ENCODE measurements at regions not wholly inside any gene's neighbourhood (a gene's known extent, or its start where the extent isn't known, plus 50 kb on each side); places are given as distances from the start of the nearest gene placed in this dataset.
"Not testable (repeated sequence)": the region's sequence is repeated elsewhere in the genome, so short reads cannot be mapped to it uniquely, and the experiment has no call there.

DNA sequence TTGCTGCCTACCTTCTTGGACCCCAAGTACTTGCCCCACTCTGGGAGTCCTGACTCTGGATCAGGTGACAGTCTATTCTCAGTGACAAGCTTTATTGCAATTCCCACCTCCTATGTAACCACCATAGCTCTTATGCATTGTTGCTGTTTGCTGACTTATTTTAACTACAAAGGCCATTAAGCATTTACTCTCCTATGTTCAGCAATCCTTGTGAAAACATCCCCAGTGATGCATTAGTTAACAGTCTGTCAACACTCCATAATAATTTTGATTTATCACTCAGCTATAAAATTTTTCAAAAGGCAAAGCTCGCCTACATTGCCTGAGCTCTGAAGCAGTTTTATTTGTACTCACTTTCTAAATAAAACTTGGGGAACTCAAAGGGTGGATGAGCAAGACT, 871.8 kb upstream of the SORCS1 start:
- Mint-ChIP-seq H3K4me3 (no peak overlapping the region), H3K9me3 (ENCODE audit: insufficient read depth) (peaks cover 5% of the 10 kb centered on the region), H3K4me1 (ENCODE audit: low read depth) (no peaks in the 10 kb centered on the region), H3K36me3 (ENCODE audit: low read depth) (no peaks in the 10 kb centered on the region), H3K27me3 (ENCODE audit: low read depth) (no peaks in the 10 kb centered on the region), H3K27ac (no peak overlapping the region)
- CTCF ChIA-PET = no interaction called here
- ATAC-seq = no peak
- DNase-seq = no peak
- POLR2A ChIA-PET = no interaction called here

DNA sequence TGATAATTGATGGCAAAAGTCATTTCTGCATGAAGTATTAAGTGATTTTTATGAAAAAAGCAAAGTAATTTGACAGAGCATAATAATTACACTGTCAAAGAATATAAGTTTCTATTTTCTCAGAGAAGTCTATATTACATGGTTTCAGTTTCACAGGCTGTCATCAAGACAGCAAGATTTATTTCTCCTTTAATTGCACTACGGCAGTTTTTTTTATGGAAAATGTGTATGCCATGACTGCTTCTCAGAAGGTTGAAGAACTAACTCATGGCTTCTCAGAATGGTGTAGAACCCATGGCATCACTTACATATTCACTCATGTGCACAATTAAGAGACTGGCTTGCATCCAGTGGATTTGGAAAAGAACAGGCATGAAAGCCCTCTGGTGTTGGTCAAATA, 870.3 kb upstream of the SORCS1 start:
- ATAC-seq = no peak
- DNase-seq = no peak
- Mint-ChIP-seq H3K4me1 (ENCODE audit: low read depth) (no peaks in the 10 kb centered on the region), H3K27ac (no peak overlapping the region), H3K4me3 (no peak overlapping the region), H3K27me3 (ENCODE audit: low read depth) (no peaks in the 10 kb centered on the region), H3K36me3 (ENCODE audit: low read depth) (no peaks in the 10 kb centered on the region), H3K9me3 (ENCODE audit: insufficient read depth) (no peaks in the 10 kb centered on the region)
- ChIA-PET POLR2A (no interaction called here), CTCF (no interaction called here)

DNA sequence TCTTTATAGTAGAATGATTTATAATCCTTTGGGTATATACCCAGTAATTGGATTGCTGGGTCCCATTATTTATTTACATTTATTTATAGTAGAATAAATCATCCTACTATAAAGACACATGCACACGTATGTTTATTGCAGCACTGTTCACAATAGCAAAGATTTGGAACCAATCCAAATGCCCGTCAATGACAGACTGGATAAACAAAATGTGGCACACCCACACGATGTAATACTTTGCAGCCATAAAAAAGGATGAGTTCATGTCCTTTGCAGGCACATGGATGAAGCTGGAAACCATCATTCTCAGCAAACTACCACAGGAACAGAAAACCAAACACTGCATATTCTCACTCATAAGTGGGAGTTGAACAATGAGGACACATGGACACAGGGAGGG, 869.0 kb upstream of the SORCS1 start:
- H3K27ac Mint-ChIP-seq; H3K4me1 Mint-ChIP-seq (ENCODE audit: low read depth); H3K27me3 Mint-ChIP-seq (ENCODE audit: low read depth); DNase-seq; POLR2A ChIA-PET; H3K36me3 Mint-ChIP-seq (ENCODE audit: low read depth); H3K4me3 Mint-ChIP-seq; ATAC-seq; H3K9me3 Mint-ChIP-seq (ENCODE audit: insufficient read depth); CTCF ChIA-PET: not testable (repeated sequence)

DNA sequence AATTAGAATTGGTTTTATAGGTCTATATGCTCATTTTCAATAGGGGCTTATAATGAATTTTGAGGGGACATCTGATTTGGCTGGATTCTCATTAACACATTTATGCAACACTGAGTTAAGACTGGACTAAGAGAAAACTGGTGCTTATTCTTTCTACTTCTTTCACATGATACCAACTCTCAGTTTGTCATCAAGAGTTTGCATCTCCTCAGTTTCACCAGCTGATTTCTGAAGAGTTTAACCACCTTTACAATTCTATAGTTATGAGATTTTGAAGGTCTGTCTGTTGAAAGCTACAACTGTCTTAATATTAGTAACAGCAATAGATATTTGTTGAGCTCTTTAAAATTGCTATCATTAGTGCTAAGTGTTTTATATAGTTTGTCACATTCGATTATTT, 867.0 kb upstream of the SORCS1 start:
- ATAC-seq (no peak), DNase-seq (no peak)
- Mint-ChIP-seq H3K36me3 (ENCODE audit: low read depth) (no peaks in the 10 kb centered on the region), H3K4me3 (no peak overlapping the region), H3K4me1 (ENCODE audit: low read depth) (no peaks in the 10 kb centered on the region), H3K27me3 (ENCODE audit: low read depth) (no peaks in the 10 kb centered on the region), H3K9me3 (ENCODE audit: insufficient read depth) (no peaks in the 10 kb centered on the region), H3K27ac (no peak overlapping the region)
- ChIA-PET POLR2A (no interaction called here), CTCF (no interaction called here)

DNA sequence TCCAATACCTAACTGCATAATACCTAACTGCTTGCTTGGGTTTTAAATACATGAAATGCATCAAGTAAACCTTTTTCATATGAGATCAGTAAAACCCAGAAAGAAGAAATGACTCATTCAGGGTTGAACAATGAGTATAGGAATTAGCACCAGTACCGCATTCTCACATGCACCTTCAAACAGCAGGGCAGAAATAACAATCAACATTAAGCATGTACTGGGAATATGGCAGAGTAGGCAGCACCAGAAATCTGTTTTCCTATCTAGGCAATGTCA, 850.3 kb upstream of the SORCS1 start:
- POLR2A ChIA-PET = no interaction called here
- H3K9me3 Mint-ChIP-seq (ENCODE audit: insufficient read depth) = peaks cover 12% of the 10 kb centered on the region
- no peak for ATAC-seq

DNA sequence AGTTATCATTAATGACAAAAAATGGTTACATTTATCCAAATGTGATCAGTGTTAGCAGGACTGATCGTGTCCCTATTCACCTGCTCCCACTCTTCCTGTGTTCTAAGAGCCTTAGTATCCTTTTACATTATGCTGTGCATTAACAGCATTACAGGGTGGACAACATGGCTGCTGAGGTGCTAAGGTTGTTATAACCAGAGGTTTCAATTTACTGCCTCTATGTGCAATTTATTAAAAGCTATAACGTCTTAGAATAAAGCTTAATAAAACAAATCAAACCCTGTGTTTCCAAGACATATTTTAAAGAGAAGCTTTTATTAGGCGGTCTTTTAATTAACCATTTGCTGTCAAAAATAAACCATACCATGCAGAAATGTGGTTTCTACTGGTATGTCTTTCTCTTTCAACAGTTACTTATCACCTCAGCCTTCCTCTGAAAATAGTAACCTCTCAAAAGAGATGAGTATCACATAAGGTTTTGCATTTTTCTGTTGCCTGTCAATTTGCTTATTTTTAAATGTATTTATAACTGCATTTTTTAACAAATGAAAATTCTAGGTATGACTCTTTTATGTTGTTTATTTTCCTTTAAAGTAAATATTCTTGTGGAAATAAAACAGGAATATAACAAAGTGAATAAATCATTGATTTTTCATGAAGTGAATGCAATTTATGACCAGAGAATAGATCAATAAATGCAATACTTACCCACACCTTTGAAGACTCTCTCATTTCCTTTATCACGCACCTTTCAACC, 849.8 kb upstream of the SORCS1 start:
- ATAC-seq (no peak), DNase-seq (no peak)
- ChIA-PET CTCF (no interaction called here), POLR2A (no interaction called here)
- no peaks in the 10 kb centered on the region for H3K27me3 Mint-ChIP-seq (ENCODE audit: low read depth)
- no peaks in the 10 kb centered on the region for H3K4me1 Mint-ChIP-seq (ENCODE audit: low read depth)
- no peaks in the 10 kb centered on the region for H3K36me3 Mint-ChIP-seq (ENCODE audit: low read depth)
- H3K4me3 Mint-ChIP-seq = no peak overlapping the region
- H3K9me3 Mint-ChIP-seq (ENCODE audit: insufficient read depth) = peaks cover 12% of the 10 kb centered on the region
- no peak overlapping the region for H3K27ac Mint-ChIP-seq

More for the DNA sequence above, 850.3 kb upstream of the SORCS1 start:
- Mint-ChIP-seq H3K4me1 (ENCODE audit: low read depth) (no peaks in the 10 kb centered on the region), H3K4me3 (no peak overlapping the region), H3K36me3 (ENCODE audit: low read depth) (no peaks in the 10 kb centered on the region), H3K27ac (no peak overlapping the region), H3K27me3 (ENCODE audit: low read depth) (no peaks in the 10 kb centered on the region)
- CTCF ChIA-PET = no interaction called here
- DNase-seq = no peak

DNA sequence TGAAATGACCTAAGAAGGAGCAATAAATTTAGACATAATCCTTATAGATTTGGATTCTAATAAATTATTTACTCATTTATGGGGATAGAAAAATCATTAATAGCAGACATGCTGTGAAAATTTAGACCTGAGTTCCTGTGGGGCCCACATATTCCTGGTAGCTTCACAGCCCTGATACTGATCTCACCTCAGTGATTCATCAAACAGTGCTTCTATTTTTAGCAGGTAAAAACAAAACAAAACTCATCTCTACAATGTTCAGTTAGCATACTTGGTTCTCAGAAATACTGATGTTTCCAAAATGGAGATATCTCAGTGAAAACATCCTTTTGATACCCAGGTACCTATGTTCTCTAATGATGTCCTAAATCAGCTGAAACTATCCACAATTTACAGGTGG, 841.1 kb upstream of the SORCS1 start:
- POLR2A ChIA-PET = no interaction called here
- no peak for ATAC-seq
- Mint-ChIP-seq H3K27ac (no peak overlapping the region), H3K27me3 (ENCODE audit: low read depth) (no peaks in the 10 kb centered on the region), H3K4me1 (ENCODE audit: low read depth) (no peaks in the 10 kb centered on the region), H3K36me3 (ENCODE audit: low read depth) (no peaks in the 10 kb centered on the region), H3K4me3 (no peak overlapping the region), H3K9me3 (ENCODE audit: insufficient read depth) (no peaks in the 10 kb centered on the region)
- DNase-seq = no peak
- CTCF ChIA-PET = no interaction called here

DNA sequence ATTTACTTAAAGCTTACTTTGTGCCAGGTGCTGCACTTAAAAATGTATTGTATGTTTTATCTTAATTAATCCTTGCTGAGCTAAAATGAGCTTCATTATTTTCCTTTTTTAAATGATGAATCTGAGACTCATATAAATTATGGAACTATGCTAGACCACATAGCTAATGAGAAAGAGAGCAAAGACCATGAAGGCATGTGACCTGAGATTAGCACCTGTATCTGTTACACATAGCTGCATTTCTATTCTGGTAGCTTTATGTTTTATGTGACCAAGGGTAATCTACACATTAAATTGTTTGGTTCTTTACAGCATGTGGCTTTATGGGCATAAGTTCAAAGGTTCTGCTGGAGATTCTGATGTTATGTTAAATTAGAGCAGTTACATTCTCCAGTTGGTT, 839.1 kb upstream of the SORCS1 start:
- ATAC-seq = no peak
- no peaks in the 10 kb centered on the region for H3K27me3 Mint-ChIP-seq (ENCODE audit: low read depth)
- H3K36me3 Mint-ChIP-seq (ENCODE audit: low read depth) = no peaks in the 10 kb centered on the region
- DNase-seq = no peak
- no peaks in the 10 kb centered on the region for H3K4me1 Mint-ChIP-seq (ENCODE audit: low read depth)
- POLR2A ChIA-PET = no interaction called here
- H3K9me3 Mint-ChIP-seq (ENCODE audit: insufficient read depth) = no peaks in the 10 kb centered on the region
- CTCF ChIA-PET = no interaction called here
- no peak overlapping the region for H3K4me3 Mint-ChIP-seq
- H3K27ac Mint-ChIP-seq = no peak overlapping the region

DNA sequence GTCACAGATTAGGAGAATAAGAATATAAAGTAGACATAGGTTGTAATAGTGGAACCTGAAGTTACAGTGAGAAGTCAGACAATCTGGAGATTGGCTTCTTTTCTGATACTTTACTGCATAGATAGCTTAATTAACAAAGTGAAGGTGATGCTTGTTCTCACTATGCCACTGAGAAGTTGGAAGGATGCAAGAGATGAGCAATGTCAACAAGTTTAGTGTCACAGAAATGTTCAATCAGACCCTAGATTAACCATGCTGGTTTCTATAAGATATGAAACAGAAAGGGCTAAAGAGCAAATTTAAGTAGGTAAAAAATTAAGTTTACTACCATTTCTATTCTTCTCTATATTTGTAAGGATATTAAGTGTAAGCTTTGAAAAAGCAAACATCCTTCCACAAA, 838.6 kb upstream of the SORCS1 start:
- Mint-ChIP-seq H3K27ac (no peak overlapping the region), H3K4me3 (no peak overlapping the region), H3K36me3 (ENCODE audit: low read depth) (no peaks in the 10 kb centered on the region), H3K27me3 (ENCODE audit: low read depth) (no peaks in the 10 kb centered on the region), H3K4me1 (ENCODE audit: low read depth) (no peaks in the 10 kb centered on the region), H3K9me3 (ENCODE audit: insufficient read depth) (no peaks in the 10 kb centered on the region)
- no peak for ATAC-seq
- ChIA-PET CTCF (no interaction called here), POLR2A (no interaction called here)
- no peak for DNase-seq

DNA sequence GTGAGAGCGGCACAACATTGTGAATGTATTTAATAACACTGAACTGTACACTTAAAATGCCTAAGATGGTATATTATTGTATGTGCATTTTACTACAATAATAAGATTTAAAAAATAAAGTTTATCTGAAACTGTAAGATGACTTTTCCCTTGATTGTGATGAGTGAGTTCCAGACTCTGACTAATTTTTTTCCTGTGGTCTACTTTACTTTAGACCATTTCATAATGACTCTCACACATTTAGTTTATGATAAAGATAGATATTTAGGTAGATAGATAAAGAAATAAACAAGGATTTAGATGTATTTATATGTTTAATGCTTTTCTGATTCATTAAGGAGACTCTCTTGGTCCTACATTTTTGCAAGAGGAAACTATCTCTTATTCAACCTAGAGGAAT, 835.9 kb upstream of the SORCS1 start:
- Mint-ChIP-seq H3K27ac (no peak overlapping the region), H3K9me3 (ENCODE audit: insufficient read depth) (no peaks in the 10 kb centered on the region), H3K27me3 (ENCODE audit: low read depth) (no peaks in the 10 kb centered on the region), H3K36me3 (ENCODE audit: low read depth) (no peaks in the 10 kb centered on the region), H3K4me3 (no peak overlapping the region), H3K4me1 (ENCODE audit: low read depth) (no peaks in the 10 kb centered on the region)
- CTCF ChIA-PET = no interaction called here
- POLR2A ChIA-PET = no interaction called here
- ATAC-seq (no peak), DNase-seq (no peak)

DNA sequence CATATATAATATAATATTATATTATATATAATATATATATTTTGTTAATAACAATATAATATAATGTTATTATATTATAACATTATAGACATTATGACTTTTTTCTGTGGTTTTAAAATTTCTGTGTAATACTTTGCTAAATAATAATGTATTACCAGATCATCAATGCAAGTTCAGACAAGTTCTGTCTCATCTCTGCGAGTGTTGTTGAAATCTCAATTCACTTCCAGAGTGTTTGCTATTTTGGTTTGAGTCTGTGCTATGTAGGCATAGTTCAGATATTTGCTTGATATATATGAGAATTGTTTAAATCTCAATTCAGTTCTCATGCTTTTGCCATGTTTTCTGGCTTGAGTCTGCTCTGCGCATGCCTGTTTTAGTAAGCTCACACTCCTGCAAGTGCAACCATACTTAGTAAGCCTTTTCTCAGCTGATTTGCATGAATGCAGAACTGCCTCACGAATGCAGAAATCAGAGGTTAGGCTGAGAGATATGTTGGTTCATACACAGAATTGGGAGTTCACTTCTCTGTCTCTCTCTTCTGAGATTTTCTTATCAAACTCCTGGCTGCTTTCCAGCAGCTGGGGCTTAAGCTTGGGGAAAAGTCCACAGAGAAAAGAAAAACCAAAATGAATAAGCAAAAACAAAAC, 830.2 kb upstream of the SORCS1 start:
- Mint-ChIP-seq H3K4me3 (no peak overlapping the region), H3K36me3 (ENCODE audit: low read depth) (no peaks in the 10 kb centered on the region), H3K9me3 (ENCODE audit: insufficient read depth) (no peaks in the 10 kb centered on the region), H3K4me1 (ENCODE audit: low read depth) (no peaks in the 10 kb centered on the region), H3K27ac (no peak overlapping the region), H3K27me3 (ENCODE audit: low read depth) (no peaks in the 10 kb centered on the region)
- ChIA-PET CTCF (no interaction called here), POLR2A (no interaction called here)
- ATAC-seq = no peak
- no peak for DNase-seq

DNA sequence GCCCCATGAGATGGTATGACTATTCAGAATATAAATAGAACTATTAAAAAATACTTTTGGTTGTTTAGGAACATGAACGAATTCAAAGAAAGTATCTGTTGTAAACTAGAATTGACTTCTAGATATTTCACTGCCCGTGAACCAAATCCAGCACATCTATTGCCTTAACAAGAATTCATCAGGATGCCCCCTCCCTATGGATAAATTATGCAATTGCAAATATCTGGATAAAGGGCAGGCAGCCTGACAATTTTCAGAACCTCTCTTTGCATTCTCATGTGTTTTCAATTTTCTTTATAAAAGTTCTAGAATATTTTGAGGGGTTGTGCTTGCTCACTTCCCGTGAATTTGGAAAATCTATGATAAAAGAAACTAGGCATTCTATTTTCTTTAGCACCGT, 822.1 kb upstream of the SORCS1 start:
- H3K9me3 Mint-ChIP-seq (ENCODE audit: insufficient read depth) = peaks cover 9% of the 10 kb centered on the region

DNA sequence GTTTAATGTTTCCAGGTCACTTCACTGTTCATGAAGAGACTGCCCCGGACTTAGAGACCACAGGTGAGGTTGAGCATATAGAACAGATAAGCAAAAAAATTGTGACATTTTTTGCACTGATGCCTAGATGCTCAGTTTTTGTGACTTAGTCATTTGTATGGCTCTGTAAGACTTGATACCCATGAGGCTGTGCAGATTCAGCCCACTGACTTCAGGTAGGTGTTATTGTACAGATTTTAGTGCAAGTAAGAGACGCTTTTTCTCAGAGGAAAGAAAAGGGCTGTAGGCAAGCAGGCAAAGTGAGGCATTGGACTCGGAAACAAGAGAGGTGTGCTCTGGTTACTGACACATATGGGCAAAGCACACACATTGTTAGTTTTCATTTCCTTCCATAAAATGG, 820.1 kb upstream of the SORCS1 start:
- Mint-ChIP-seq H3K27ac (no peak overlapping the region), H3K36me3 (ENCODE audit: low read depth) (no peaks in the 10 kb centered on the region), H3K4me3 (no peak overlapping the region), H3K4me1 (ENCODE audit: low read depth) (no peaks in the 10 kb centered on the region), H3K27me3 (ENCODE audit: low read depth) (no peaks in the 10 kb centered on the region), H3K9me3 (ENCODE audit: insufficient read depth) (peaks cover 11% of the 10 kb centered on the region)
- POLR2A ChIA-PET = no interaction called here
- CTCF ChIA-PET = no interaction called here
- DNase-seq = no peak
- ATAC-seq = no peak

More for the DNA sequence above, 822.1 kb upstream of the SORCS1 start:
- H3K27ac Mint-ChIP-seq = no peak overlapping the region
- no peaks in the 10 kb centered on the region for H3K27me3 Mint-ChIP-seq (ENCODE audit: low read depth)
- H3K4me3 Mint-ChIP-seq = no peak overlapping the region
- ATAC-seq = no peak
- H3K4me1 Mint-ChIP-seq (ENCODE audit: low read depth) = no peaks in the 10 kb centered on the region
- no peak for DNase-seq
- CTCF ChIA-PET = no interaction called here
- no peaks in the 10 kb centered on the region for H3K36me3 Mint-ChIP-seq (ENCODE audit: low read depth)
- POLR2A ChIA-PET = no interaction called here

Measured in activated CD8-positive, alpha-beta T cell treated with anti-CD3 and anti-CD28 coated beads, Interleukin-2, amount 10 ng/mL, durations not matched to agents 7 days and 5 days (primary cell).